Neuronal stem cell (in vitro differentiated cells): ENCODE measurements at regions not wholly inside any gene's neighbourhood (a gene's known extent, or its start where the extent isn't known, plus 50 kb on each side); places are given as distances from the start of the nearest gene placed in this dataset.
A peak's percentile ranks its signal among the peaks of the same experiment; 100 is the strongest.

Experiments
- DNase-seq: peaks from one replicate; pipeline ENCODE4 v3.0.0-alpha.2; 2013; ENCODE audit warnings: low spot score
- H2AFZ ChIP-seq: one replicate; pipeline ENCODE4 v1.6.1; 2013; ENCODE audit warnings: mild to moderate bottlenecking, low read length, inconsistent platforms
- H2AK5ac ChIP-seq: 2 replicates; pipeline ENCODE4 v1.6.1; 2013; ENCODE audit warnings: low read depth, mild to moderate bottlenecking, inconsistent platforms, low read length, moderate library complexity, mixed read lengths
- H2BK120ac ChIP-seq: 2 replicates; pipeline ENCODE4 v1.6.1; 2013; ENCODE audit warnings: low read depth, mild to moderate bottlenecking, inconsistent platforms, low read length, moderate library complexity, mixed read lengths
- H2BK12ac ChIP-seq: one replicate; pipeline ENCODE4 v1.6.1; 2013; ENCODE audit warnings: low read length, inconsistent platforms
- H2BK15ac ChIP-seq: 2 replicates; pipeline ENCODE4 v1.6.1; 2013; ENCODE audit warnings: mild to moderate bottlenecking, low read length, inconsistent platforms, mixed read lengths
- H2BK5ac ChIP-seq: one replicate; pipeline ENCODE4 v1.6.1; 2013; ENCODE audit warnings: inconsistent platforms, mild to moderate bottlenecking, low read length, moderate library complexity
- H3K14ac ChIP-seq: one replicate; pipeline ENCODE4 v1.6.1; 2013; ENCODE audit warnings: low read length, inconsistent platforms
- H3K18ac ChIP-seq: 2 replicates; pipeline ENCODE4 v1.6.1; 2013; ENCODE audit warnings: low read length, inconsistent platforms
- H3K23ac ChIP-seq: 2 replicates; pipeline ENCODE4 v1.6.1; 2013; ENCODE audit warnings: low read depth, mild to moderate bottlenecking, mixed read lengths, low read length, inconsistent platforms; ENCODE audit not compliant: poor library complexity
- H3K27ac ChIP-seq: replicated peaks from 3 replicates; pipeline ENCODE4 v1.5.1; 2013; ENCODE audit warnings: low read length, inconsistent platforms
- H3K27me3 ChIP-seq, 3 experiments: 2 replicates each; pipeline ENCODE4 v1.6.1; 2013; ENCODE audit warnings: low read length in 3 of 3, mild to moderate bottlenecking in 2 of 3, inconsistent platforms in 1 of 3, low read depth in 1 of 3, mixed read lengths in 1 of 3, moderate library complexity in 1 of 3; ENCODE audit not compliant: control insufficient read depth in 3 of 3, insufficient read depth in 3 of 3
- H3K36me3 ChIP-seq, 2 donors: replicated peaks in 1 of 2; 2 replicates each; pipeline ENCODE4 v1.6.1; 2013; ENCODE audit warnings: low read length in 2 of 2; ENCODE audit not compliant: control insufficient read depth in 2 of 2, insufficient read depth in 2 of 2
- H3K4ac ChIP-seq: 2 replicates; pipeline ENCODE4 v1.6.1; 2013; ENCODE audit warnings: inconsistent platforms, mild to moderate bottlenecking, low read length, moderate library complexity
- H3K4me1 ChIP-seq, 2 donors: 1 replicate in 1 of 2; 2 replicates in 1 of 2; pipeline ENCODE4 v1.6.1; 2013; ENCODE audit warnings: low read length in 2 of 2, low read depth in 1 of 2; ENCODE audit not compliant: control insufficient read depth in 2 of 2, insufficient read depth in 1 of 2
- H3K4me2 ChIP-seq: one replicate; pipeline ENCODE4 v1.6.1; 2013; ENCODE audit warnings: mild to moderate bottlenecking, low read length, inconsistent platforms; ENCODE audit not compliant: insufficient read depth, poor library complexity, severe bottlenecking
- H3K4me3 ChIP-seq, 2 donors: 2 replicates each; pipeline ENCODE4 v1.5.1; 2013; ENCODE audit warnings: low read length in 2 of 2, mild to moderate bottlenecking in 2 of 2, inconsistent platforms in 1 of 2, moderate library complexity in 1 of 2
- H3K79me1 ChIP-seq: one replicate; pipeline ENCODE4 v1.6.1; 2013; ENCODE audit warnings: low read depth, mild to moderate bottlenecking, inconsistent platforms, low read length, moderate library complexity
- H3K9ac ChIP-seq: one replicate; pipeline ENCODE4 v1.6.1; 2013; ENCODE audit warnings: mild to moderate bottlenecking, low read depth, low read length, inconsistent platforms; ENCODE audit not compliant: poor library complexity
- H3K9me3 ChIP-seq, 2 donors: replicated peaks in 1 of 2; 2 replicates each; pipeline versions ENCODE3 to v1.6.1; 2013; ENCODE audit warnings: low read length in 2 of 2, mild to moderate bottlenecking in 2 of 2, inconsistent platforms in 1 of 2, low read depth in 1 of 2, mixed read lengths in 1 of 2, moderate library complexity in 1 of 2; ENCODE audit not compliant: control insufficient read depth in 2 of 2, insufficient read depth in 1 of 2
- H4K8ac ChIP-seq: one replicate; pipeline ENCODE4 v1.6.1; 2013; ENCODE audit warnings: low read depth, mild to moderate bottlenecking, inconsistent platforms, low read length, moderate library complexity
- H4K91ac ChIP-seq: one replicate; pipeline ENCODE4 v1.6.1; 2013; ENCODE audit warnings: low read length, low read depth, mild to moderate bottlenecking, inconsistent platforms; ENCODE audit not compliant: poor library complexity
- WGBS, 2 donors: extraction: QIAGEN DNeasy Blood & Tissue Kit; methylation state at CpG; one replicate each; pipeline ENCODE4 v1.1.7; 2013; ENCODE audit warnings: missing lambda C conversion rate in 2 of 2, mixed read lengths in 1 of 2; ENCODE audit not compliant: insufficient read length in 2 of 2, insufficient replicate concordance in 1 of 2; ENCODE audit errors: extremely low coverage in 2 of 2; 5-methylcytosine and 5-hydroxymethylcytosine counted together

DNA sequence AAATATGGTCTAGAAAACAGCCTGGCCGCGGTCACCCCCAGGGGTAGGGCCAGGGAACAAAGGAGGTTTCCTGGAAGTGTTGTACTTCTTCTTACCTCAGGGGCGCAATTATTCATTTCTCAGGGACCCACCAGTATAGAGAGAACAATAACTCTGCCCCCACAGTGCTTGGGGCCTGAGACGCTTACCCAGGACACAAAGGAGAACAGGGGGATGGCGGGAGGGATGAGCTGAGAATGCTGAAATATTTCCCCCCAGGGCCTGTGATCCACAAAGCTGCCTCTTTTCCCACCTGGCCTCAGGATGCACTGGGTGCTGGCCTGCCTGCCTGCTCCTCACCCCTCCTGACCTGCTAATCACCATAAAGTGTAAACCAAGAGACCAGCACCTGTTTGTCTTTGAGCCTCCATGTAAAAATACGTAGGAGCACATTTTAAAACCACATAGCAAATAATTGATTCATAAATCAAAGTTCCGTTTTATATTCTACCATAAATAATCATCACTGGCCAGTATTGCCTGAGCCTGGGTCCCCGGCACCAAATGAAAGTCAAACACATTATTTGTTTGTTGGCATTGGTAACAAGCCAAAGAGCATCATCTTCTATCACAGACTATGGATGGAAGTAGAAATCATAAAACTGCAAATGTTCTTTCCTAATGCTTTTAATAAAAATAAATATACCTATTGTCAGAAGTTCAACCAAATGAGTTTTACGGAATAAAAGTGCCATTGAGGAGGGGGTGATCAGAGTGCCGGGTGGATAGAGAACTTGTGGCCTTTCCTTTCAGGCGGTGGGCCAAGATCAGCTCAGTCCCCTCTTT, 67.3 kb upstream of the RMDN2 start:
- Histone ChIP-seq H3K9me3 (peaks cover 2 to 4% of the 10 kb centered on the region in 2 donors), H2AK5ac (no peak overlapping the region), H4K8ac (no peak overlapping the region), H3K23ac (no peak overlapping the region), H3K4me2 (no peak overlapping the region), H3K14ac (no peak overlapping the region), H2BK12ac (no peak overlapping the region), H3K36me3 (no peaks in the 10 kb centered on the region), H3K4me1 (peaks cover 0 to 4% of the 10 kb centered on the region in 2 donors), H3K4ac (no peak overlapping the region), H3K4me3 (no peak overlapping the region), H4K91ac (no peak overlapping the region), H3K79me1 (no peaks in the 10 kb centered on the region), H2AFZ (no peak overlapping the region), H3K9ac (no peak overlapping the region), H2BK5ac (no peak overlapping the region), H3K27me3 (peaks cover 0 to 4% (median 0%) of the 10 kb centered on the region in 3 experiments), H3K18ac (no peak overlapping the region), H2BK120ac (no peak overlapping the region), H3K27ac (no peak overlapping the region), H2BK15ac (no peak overlapping the region)
- no CpG with 5 or more reads among the region's 11 CpGs for WGBS, 2 donors
- DNase-seq, result no peak

DNA sequence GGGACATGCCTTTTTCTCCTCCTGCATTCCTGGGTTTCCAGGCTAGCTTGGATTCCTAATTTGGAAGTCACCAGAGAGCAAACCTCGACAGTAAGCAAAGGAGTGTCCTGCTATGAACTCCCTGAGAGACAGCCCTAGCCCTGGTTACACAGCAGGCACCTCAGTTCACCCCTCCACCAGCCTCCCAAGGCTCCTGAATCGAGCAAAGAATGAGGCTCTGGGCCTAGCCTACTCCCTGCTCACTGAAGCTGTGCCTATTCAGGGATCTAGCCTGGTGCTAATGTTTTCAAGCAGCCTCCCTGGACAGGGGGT, 66.7 kb upstream of the RMDN2 start:
- Histone ChIP-seq H2AFZ (no peak overlapping the region), H3K4ac (no peak overlapping the region), H3K23ac (no peak overlapping the region), H3K4me3 (no peak overlapping the region), H2BK12ac (no peak overlapping the region), H4K8ac (no peak overlapping the region), H2BK5ac (no peak overlapping the region), H3K9ac (no peak overlapping the region), H3K14ac (no peak overlapping the region), H2BK15ac (no peak overlapping the region), H3K4me1 (peaks cover 0 to 4% of the 10 kb centered on the region in 2 donors), H4K91ac (no peak overlapping the region), H3K27ac (no peak overlapping the region), H2BK120ac (no peak overlapping the region), H3K4me2 (no peak overlapping the region), H3K18ac (no peak overlapping the region), H3K79me1 (no peaks in the 10 kb centered on the region), H3K27me3 (peaks cover 0 to 4% (median 0%) of the 10 kb centered on the region in 3 experiments), H3K36me3 (no peaks in the 10 kb centered on the region), H3K9me3 (peaks cover 2 to 4% of the 10 kb centered on the region in 2 donors), H2AK5ac (no peak overlapping the region)
- WGBS, 2 donors, result no CpG with 5 or more reads among the region's 2 CpGs
- no peak for DNase-seq

DNA sequence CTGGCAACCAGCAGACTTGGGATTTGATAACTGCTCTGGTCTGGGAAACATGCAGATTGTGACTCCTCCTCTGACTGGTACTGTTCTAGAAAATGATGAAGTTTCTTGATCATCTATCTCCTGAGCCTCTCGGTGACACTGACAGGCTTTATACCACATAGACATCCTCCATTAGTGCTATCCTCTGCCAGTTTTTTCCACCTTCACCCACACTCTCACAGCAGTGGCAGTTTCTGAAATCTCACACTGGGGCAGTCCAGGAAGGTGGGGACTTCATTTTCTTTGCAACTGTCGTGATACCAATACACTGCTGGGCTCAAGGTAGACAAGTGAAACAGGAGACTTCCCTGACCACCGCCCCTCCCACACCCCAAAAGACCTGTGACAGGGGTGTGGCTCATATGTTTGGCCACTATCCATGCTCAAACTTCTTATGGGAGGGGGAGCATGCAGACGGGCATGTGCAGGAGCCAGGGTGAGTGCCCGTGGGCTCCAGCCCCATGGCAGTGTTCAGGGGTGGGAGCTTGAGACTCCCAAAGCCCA, 66.3 kb upstream of the RMDN2 start:
- no CpG with 5 or more reads among the region's 5 CpGs for WGBS, 2 donors
- Histone ChIP-seq H3K27me3 (peaks cover 0 to 4% (median 0%) of the 10 kb centered on the region in 3 experiments), H4K8ac (no peak overlapping the region), H2BK120ac (no peak overlapping the region), H3K9me3 (peaks cover 2 to 4% of the 10 kb centered on the region in 2 donors), H3K27ac (no peak overlapping the region), H2AFZ (no peak overlapping the region), H3K18ac (no peak overlapping the region), H3K79me1 (no peaks in the 10 kb centered on the region), H2BK15ac (no peak overlapping the region), H3K4me2 (no peak overlapping the region), H2BK12ac (no peak overlapping the region), H3K36me3 (no peaks in the 10 kb centered on the region), H3K4ac (no peak overlapping the region), H4K91ac (no peak overlapping the region), H3K4me3 (no peak overlapping the region), H3K4me1 (peaks cover 0 to 4% of the 10 kb centered on the region in 2 donors), H3K23ac (no peak overlapping the region), H3K14ac (no peak overlapping the region), H2AK5ac (no peak overlapping the region), H2BK5ac (no peak overlapping the region), H3K9ac (no peak overlapping the region)
- DNase-seq, result no peak

DNA sequence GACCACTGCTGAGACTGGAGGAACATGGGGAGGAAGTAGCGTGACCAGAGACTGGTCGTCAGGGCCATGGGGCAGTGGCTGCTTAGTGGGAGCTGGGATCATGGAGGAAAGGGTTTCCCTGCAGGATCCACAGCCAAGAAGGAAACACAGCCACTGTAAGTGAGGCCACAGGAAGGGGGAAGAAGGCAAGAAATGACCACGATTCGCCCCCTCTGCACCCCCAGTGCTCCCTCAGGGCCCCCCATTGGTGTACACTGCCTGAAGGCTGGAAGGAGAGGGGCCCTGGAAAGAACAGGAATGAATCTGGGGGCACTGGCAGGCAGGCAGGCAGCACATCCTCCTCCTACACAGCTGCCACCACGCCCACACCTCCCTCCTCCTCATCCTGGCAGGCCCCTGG, 62.5 kb upstream of the RMDN2 start:
- Histone ChIP-seq H3K27me3 (peaks cover 0 to 2% (median 0%) of the 10 kb centered on the region in 3 experiments), H3K4me3 (no peak overlapping the region), H3K23ac (no peak overlapping the region), H3K14ac (no peak overlapping the region), H2BK120ac (no peak overlapping the region), H3K4me1 (peaks cover 3% of the 10 kb centered on the region in 2 donors), H4K91ac (no peak overlapping the region), H3K18ac (no peak overlapping the region), H3K27ac (no peak overlapping the region), H3K4me2 (no peak overlapping the region), H3K9ac (no peak overlapping the region), H3K79me1 (no peaks in the 10 kb centered on the region), H2AK5ac (no peak overlapping the region), H3K9me3 (peaks cover 2 to 4% of the 10 kb centered on the region in 2 donors), H2AFZ (no peak overlapping the region), H2BK15ac (no peak overlapping the region), H3K4ac (no peak overlapping the region), H2BK5ac (peak overlapping the region; percentile 2), H3K36me3 (no peaks in the 10 kb centered on the region), H2BK12ac (no peak overlapping the region), H4K8ac (no peak overlapping the region)
- no peak for DNase-seq
- WGBS, 2 donors, result no CpG with 5 or more reads among the region's 5 CpGs
